Brain microvascular endothelial cell (primary cell): ENCODE measurements at regions not wholly inside any gene's neighbourhood (a gene's known extent, or its start where the extent isn't known, plus 50 kb on each side); places are given as distances from the start of the nearest gene placed in this dataset.

Source experiments
- DNase-seq: peaks from one replicate; pipeline ENCODE4 v3.0.0-alpha.2; 2020
- H3K27ac ChIP-seq: fragments of 250-450 bp; sonication (Bioruptor Pico); 2 replicates; pipeline ENCODE4 v1.5.1; 2020; ENCODE audit warnings: mild to moderate bottlenecking, moderate library complexity
- H3K27me3 ChIP-seq: fragments of 250-450 bp; sonication (Bioruptor Pico); replicated peaks from 2 replicates; pipeline ENCODE4 v1.5.1; 2020; ENCODE audit warnings: mild to moderate bottlenecking
- H3K36me3 ChIP-seq: fragments of 250-450 bp; sonication (Bioruptor Pico); replicated peaks from 2 replicates; pipeline ENCODE4 v1.5.1; 2020; ENCODE audit warnings: mild to moderate bottlenecking
- H3K4me3 ChIP-seq: 2 replicates; pipeline ENCODE4 v1.5.1; 2011; ENCODE audit warnings: low read depth, mild to moderate bottlenecking, control low read depth, low read length, moderate library complexity
- CTCF ChIP-seq: IDR thresholded peaks from 2 replicates; pipeline ENCODE4 v1.5.1; 2011; ENCODE audit warnings: low read depth, mild to moderate bottlenecking, moderate library complexity, low read length, control low read depth, inconsistent platforms; ENCODE audit errors: missing control alignments
- in situ Hi-C: cut with HindIII; loops from 2 replicates; pipeline ENCODE4 v1.10.0; 2017; ENCODE audit warnings: low sequenced_read_pairs, low pct_ligation_motif_present

GRCh38 chr9:32294106-32294505 lies 90.3 kb upstream of the ACO1 start:
- TF ChIP-seq CTCF: no peak
- no peak for DNase-seq
- H3K27me3 ChIP-seq: no peaks in the 10 kb centered on the region
- H3K27ac ChIP-seq: no peak overlapping the region
- no peak overlapping the region for H3K4me3 ChIP-seq
- H3K36me3 ChIP-seq: no peaks in the 10 kb centered on the region
- in situ Hi-C loops: no loop called here

- Histone ChIP-seq H3K27me3 (no peaks in the 10 kb centered on the region), H3K27ac (no peak overlapping the region), H3K36me3 (no peaks in the 10 kb centered on the region), H3K4me3 (no peak overlapping the region)
- in situ Hi-C loops: no loop called here
- no peak for TF ChIP-seq CTCF
- DNase-seq: no peak
Measured at GRCh38 chr9:32300373-32300772, 84.1 kb upstream of the ACO1 start.

GRCh38 chr9:32304495-32304894 lies 79.9 kb upstream of the ACO1 start:
- Histone ChIP-seq H3K36me3 (no peaks in the 10 kb centered on the region), H3K4me3 (no peak overlapping the region), H3K27me3 (no peaks in the 10 kb centered on the region), H3K27ac (no peak overlapping the region)
- DNase-seq: no peak
- no peak for TF ChIP-seq CTCF
- in situ Hi-C loops: no loop called here

GRCh38 chr9:32306006-32306405 lies 78.4 kb upstream of the ACO1 start:
- Histone ChIP-seq H3K27ac (no peak overlapping the region), H3K27me3 (no peaks in the 10 kb centered on the region), H3K36me3 (no peaks in the 10 kb centered on the region), H3K4me3 (no peak overlapping the region)
- TF ChIP-seq CTCF: no peak
- in situ Hi-C loops: no loop called here
- no peak for DNase-seq

- DNase-seq: no peak
Measured at GRCh38 chr9:32319312-32319929, 65.0 kb upstream of the ACO1 start.

More at GRCh38 chr9:32319312-32319929, 65.0 kb upstream of the ACO1 start:
- in situ Hi-C loops: no loop called here
- H3K27me3 ChIP-seq: no peaks in the 10 kb centered on the region
- TF ChIP-seq CTCF: no peak
- no peaks in the 10 kb centered on the region for H3K36me3 ChIP-seq
- no peak overlapping the region for H3K4me3 ChIP-seq
- H3K27ac ChIP-seq: no peak overlapping the region
